GM12875 (cell line): ENCODE measurements at regions not wholly inside any gene's neighbourhood (a gene's known extent, or its start where the extent isn't known, plus 50 kb on each side); places are given as distances from the start of the nearest gene placed in this dataset.

Experiments used
- H3K4me3 ChIP-seq: one replicate; pipeline ENCODE4 v1.5.1; 2011; ENCODE audit warnings: low read depth, low read length, control low read depth
- CTCF ChIP-seq: IDR thresholded peaks from 2 replicates; pipeline ENCODE4 v1.5.1; 2011; ENCODE audit warnings: low read depth, mild to moderate bottlenecking, control low read depth, inconsistent platforms, low read length, moderate library complexity, borderline replicate concordance; ENCODE audit not compliant: insufficient read depth

- H3K4me3 ChIP-seq: no peak overlapping the region
- no peak for TF ChIP-seq CTCF
Measured at GRCh38 chr11:109140426-109140825, 281.6 kb upstream of the C11orf87 start.

GRCh38 chr11:109140857-109141515 is 281.0 kb upstream of the C11orf87 start:
- H3K4me3 ChIP-seq: no peak overlapping the region

GRCh38 chr11:109145287-109145686 is 276.7 kb upstream of the C11orf87 start:
- TF ChIP-seq CTCF: no peak
- H3K4me3 ChIP-seq: no peak overlapping the region

More at GRCh38 chr11:109140857-109141515, 281.0 kb upstream of the C11orf87 start:
- no peak for TF ChIP-seq CTCF

- TF ChIP-seq CTCF: no peak
Measured at GRCh38 chr11:109147726-109148125, 274.3 kb upstream of the C11orf87 start.

GRCh38 chr11:109148669-109149068 is 273.3 kb upstream of the C11orf87 start:
- H3K4me3 ChIP-seq: no peak overlapping the region
- no peak for TF ChIP-seq CTCF

More at GRCh38 chr11:109147726-109148125, 274.3 kb upstream of the C11orf87 start:
- no peak overlapping the region for H3K4me3 ChIP-seq

GRCh38 chr11:109150581-109150980 is 271.4 kb upstream of the C11orf87 start:
- TF ChIP-seq CTCF: no peak

GRCh38 chr11:109153836-109154235 is 268.2 kb upstream of the C11orf87 start:
- TF ChIP-seq CTCF: no peak
- H3K4me3 ChIP-seq: no peak overlapping the region

More at GRCh38 chr11:109150581-109150980, 271.4 kb upstream of the C11orf87 start:
- H3K4me3 ChIP-seq: no peak overlapping the region
